SK-N-MC (cell line): ENCODE measurements at regions not wholly inside any gene's neighbourhood (a gene's known extent, or its start where the extent isn't known, plus 50 kb on each side); places are given as distances from the start of the nearest gene placed in this dataset.
"Not testable (repeated sequence)": the region's sequence is repeated elsewhere in the genome, so short reads cannot be mapped to it uniquely, and the experiment has no call there.

Source experiments
- EZH2 ChIP-seq: fragments of 200-600 bp; sonication (generic); IDR thresholded peaks from one replicate; pipeline ENCODE4 v1.6.1; 2017; ENCODE audit warnings: antibody characterized with exemption
- FOXP2 ChIP-seq: optimal IDR thresholded peaks from 2 replicates; pipeline ENCODE3; 2011; ENCODE audit warnings: mild to moderate bottlenecking, moderate library complexity; ENCODE audit not compliant: insufficient read depth; ENCODE audit errors: extremely low read length, control extremely low read depth

DNA sequence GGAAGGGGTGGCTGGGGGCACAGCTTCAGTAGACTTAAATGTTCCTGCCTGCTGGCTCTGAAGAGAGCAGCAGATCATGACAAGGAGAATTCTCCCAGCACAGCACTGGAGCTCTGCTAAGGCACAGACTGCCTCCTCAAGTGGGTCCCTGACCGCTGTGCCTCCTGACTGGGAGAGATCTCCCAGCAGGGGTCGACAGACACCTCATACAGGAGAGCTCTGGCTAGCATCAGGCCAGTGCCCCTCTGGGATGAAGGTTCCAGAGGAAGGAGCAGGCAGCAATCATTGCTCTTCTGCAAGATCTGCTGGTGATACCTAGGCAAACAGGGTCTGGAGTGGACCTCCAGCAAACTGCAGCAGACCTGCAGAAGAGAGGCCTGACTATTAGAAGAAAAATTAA, 877.5 kb upstream of the CRIM1 start:
- not testable (repeated sequence) for TF ChIP-seq FOXP2, EZH2
